ENCODE measurements at regions not wholly inside any gene's neighbourhood (a gene's known extent, or its start where the extent isn't known, plus 50 kb on each side); places are given as distances from the start of the nearest gene placed in this dataset.

GRCh38 chr12:67833602-67834001, 155.6 kb upstream of the IFNG-AS1 start:
- intact Hi-C loops (cut with micrococcal nuclease) = no loop called here

DNA sequence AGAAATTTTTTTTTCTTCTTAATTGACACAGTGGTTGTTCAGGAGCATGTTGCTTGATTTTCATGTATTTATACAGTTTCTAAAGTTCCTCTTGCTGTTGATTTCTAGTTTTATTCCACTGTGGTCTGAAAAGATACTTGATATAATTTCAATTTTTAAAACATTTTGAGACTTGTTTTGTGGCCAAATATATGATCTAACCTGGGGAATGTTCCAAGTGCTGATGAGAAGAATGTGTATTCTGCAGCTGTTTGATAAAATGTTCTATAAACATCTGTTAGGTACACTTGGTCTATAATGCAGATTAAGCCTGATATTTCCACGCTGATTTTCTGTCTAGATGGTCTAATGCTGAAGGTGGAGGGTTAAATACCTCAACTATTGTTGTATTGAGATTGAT, 151.4 kb upstream of the IFNG-AS1 start:
- intact Hi-C loops (cut with micrococcal nuclease) = no loop called here

GRCh38 chr12:67842124-67842523, 147.1 kb upstream of the IFNG-AS1 start:
- intact Hi-C loops (cut with micrococcal nuclease) = no loop called here

DNA sequence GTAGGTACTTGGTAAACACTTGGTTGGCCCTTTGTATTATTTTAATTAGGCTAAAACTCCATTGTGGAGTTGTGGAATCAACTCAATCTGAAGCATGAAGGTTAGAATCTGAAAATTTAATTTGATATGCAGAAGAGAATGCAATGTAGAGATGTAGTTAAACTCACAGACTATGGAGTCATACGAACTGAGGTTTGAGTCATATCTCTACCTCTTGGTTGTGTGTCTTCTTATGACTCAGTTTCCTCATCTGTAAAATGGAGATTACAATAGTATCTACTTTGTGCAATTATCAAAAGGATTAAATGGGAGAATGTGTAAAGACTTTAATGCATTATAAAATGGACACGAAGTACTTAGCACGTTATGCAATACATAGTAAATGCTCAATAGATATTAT, 146.0 kb upstream of the IFNG-AS1 start:
- intact Hi-C loops (cut with micrococcal nuclease) = no loop called here

- intact Hi-C loops (cut with micrococcal nuclease) = no loop called here
These were observed 136.5 kb upstream of the IFNG-AS1 start for GRCh38 chr12:67852701-67853100.

DNA sequence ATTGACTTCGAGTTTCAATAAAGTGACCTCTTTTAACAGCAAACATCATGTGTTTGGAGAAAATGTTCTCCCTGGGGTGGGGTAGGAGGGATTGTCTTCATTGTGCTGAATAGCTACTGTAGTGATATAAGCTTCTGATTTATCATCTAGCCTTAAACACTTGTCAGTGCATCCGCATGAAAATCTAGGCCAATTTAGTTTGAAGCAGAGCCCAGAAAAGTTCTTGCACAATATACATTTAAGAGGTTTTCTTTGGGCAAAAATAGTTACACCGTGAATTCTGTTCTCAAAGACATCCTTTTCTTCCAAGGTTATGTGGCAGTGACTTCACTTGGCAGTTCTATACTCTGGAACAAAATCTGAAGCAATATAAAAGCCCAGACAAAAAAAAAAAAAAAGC, 136.0 kb upstream of the IFNG-AS1 start:
- intact Hi-C loops (cut with micrococcal nuclease) = no loop called here

- intact Hi-C loops (cut with micrococcal nuclease) = no loop called here
These were observed 134.9 kb upstream of the IFNG-AS1 start for GRCh38 chr12:67854351-67854750.

DNA sequence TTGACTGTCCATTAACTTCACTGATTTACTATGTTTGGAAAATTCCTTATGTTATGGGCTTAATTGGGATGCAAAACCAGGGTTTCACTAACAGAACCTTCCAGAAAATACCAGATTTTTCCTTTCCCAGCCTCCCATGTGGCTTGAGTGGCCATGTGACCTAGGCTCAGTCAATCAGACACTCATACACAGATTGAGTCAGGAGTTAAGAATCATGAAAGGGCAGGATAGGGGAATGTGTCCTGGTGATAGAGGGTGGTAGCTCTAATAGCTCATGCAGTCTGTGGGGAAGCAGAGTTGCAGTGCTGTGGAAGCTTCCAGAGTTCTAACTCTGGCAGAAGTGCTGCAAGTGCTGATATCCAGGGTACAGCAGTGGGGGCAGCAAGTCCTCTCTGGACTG, 134.1 kb upstream of the IFNG-AS1 start:
- intact Hi-C loops (cut with micrococcal nuclease) = no loop called here

DNA sequence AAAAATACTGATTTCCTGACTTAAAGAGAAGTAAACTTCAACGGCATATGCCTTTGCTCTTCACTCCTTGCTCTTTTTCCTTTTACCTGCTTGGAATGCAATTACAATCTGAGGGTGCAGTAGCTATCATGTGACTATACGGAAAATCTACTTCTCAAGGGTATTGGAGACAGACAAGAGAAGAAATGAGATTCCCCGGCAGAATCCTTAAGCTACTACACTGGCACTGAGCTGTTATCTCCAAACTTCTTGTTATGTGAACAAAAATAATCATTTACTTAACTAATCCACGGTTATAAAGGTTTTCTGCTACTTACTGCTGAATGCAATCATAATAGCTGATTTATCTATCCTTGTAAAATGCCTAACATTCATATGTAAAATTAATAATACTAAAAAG, 118.0 kb upstream of the IFNG-AS1 start:
- intact Hi-C loops (cut with micrococcal nuclease) = no loop called here

DNA sequence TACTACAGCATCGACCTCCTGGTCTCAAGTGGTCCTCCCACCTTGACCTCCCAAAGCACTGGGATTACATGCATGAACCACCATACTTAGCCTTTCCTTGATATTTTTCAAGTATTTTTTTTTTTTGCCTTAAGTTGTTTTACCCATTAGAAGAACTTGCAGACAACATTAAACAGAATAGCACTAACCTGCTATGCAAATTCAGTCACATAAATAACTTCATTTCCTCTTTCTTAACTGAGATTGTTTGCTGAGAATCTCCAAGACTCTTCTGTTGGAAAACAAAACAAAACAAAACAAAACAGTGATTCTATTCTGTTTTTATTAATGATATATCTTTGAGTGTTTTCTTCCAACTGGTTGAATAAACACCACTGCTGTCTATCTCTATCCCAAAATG, 115.9 kb upstream of the IFNG-AS1 start:
- intact Hi-C loops (cut with micrococcal nuclease) = no loop called here

DNA sequence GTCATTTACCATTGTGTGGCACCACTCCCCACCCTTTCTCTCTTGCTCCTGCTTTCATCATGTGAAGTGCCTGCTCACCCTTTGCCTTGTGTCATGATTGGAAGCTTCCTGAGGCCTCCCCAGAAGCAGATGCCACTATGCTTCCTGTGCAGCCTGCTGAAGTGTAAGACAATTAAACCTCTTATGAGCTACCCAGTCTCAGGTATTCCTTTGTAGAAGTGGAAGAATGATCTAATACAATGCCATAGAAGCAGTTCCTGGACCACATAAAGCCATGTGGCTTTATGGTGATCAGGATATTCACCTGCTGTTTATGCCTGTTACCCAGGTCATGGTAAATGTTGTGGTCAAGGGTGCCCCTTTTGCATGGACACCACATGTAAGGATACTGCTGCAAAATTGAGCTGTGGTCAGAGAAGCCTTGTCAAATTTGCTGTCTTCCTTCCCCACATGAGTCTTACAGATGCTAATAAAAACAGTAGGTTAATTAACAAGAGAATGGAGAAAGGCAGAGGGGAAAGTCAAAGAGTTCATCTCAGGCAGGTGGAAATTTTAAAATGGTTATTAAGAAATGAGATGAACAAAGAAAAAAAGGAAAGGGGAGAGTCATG, 112.8 kb upstream of the IFNG-AS1 start:
- intact Hi-C loops (cut with micrococcal nuclease) = no loop called here

GRCh38 chr12:67877727-67878126, 111.5 kb upstream of the IFNG-AS1 start:
- intact Hi-C loops (cut with micrococcal nuclease) = no loop called here

DNA sequence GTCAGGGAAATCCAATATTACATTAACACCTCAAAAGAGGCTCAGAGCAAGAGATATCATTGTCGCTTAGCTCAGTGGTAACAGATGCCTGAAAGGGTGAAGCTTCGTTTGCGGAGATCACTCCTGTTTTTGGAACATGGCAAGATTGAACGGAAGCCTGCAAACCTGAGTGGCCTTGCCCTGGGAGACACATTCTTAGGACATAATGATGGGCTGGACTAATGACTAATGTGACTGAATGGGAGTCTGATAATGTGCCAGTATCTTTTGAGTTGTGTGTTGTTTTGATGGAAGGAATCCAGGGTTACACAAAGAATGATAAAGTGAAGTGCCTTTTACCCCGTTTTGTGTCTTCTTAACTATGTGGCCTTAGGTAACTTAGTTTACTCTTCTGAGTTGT, 109.3 kb upstream of the IFNG-AS1 start:
- intact Hi-C loops (cut with micrococcal nuclease) = no loop called here

DNA sequence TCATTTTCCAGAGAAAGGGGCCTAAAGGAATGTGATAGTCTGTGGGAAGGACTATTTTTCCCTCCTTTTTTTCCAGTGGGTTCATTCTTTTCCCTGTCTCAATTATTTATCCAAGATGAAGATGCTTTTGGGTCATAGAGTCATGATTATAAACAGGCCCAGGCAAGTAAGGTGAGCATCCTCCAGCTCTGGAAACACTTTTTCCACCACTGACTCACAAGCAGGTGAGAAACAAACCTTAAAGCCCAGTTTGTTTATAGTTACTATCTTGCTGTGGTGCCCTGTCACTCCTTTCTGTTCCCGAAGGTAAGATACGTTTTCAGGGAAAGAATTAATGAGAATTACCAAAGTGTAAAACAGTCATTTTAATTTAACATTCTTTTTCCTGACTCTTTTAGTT, 107.7 kb upstream of the IFNG-AS1 start:
- intact Hi-C loops (cut with micrococcal nuclease) = no loop called here

- intact Hi-C loops (cut with micrococcal nuclease) = no loop called here
These were observed 104.7 kb upstream of the IFNG-AS1 start for GRCh38 chr12:67884596-67884995.

GRCh38 chr12:67885375-67886169, 103.7 kb upstream of the IFNG-AS1 start:
- intact Hi-C loops (cut with micrococcal nuclease) = no loop called here

DNA sequence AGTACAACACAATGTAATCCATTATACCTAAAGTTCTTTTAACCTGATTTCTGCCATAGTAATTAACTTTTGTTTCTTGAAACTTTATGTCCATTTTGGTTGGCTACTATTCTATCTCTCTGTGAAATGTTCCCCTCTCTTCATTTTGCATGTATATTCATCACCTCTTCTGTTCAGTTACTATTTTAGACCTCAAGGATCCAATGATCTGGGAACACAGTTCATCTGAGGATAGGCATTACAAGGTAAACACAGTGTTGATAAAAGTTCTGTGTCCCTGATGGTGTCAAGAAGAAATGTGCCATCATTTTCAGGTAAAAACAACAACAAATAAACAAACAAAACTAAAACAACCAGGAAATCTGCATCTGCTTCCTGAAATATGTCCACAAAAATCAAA, 102.2 kb upstream of the IFNG-AS1 start:
- intact Hi-C loops (cut with micrococcal nuclease) = no loop called here

GRCh38 chr12:67889931-67890330, 99.3 kb upstream of the IFNG-AS1 start:
- intact Hi-C loops (cut with micrococcal nuclease) = no loop called here

DNA sequence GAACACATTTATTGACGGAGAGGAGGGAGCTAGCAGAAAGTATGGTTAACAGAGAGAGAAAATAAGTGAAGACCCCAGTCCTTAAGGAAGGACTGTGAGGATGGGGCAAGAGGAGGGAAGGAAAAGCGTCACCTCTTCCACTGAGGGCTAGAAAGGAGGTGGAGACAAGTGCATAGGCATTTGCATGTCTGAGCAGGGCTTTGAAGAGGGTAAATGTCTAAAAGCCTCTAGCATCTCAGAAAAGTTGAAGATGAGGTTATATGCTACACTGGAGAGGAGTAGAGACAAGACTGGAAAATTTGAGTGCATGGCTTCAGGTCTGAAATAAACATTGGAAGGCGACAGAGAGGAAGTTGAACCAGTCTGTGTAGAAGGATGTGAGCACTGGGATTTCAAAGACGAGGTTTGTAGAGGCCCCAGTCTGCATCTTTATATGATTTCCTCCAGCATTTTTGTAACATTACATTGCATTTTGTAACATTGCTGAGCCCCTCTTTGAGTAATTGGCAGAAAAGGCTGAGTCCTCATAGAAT, 98.5 kb upstream of the IFNG-AS1 start:
- intact Hi-C loops (cut with micrococcal nuclease) = no loop called here

DNA sequence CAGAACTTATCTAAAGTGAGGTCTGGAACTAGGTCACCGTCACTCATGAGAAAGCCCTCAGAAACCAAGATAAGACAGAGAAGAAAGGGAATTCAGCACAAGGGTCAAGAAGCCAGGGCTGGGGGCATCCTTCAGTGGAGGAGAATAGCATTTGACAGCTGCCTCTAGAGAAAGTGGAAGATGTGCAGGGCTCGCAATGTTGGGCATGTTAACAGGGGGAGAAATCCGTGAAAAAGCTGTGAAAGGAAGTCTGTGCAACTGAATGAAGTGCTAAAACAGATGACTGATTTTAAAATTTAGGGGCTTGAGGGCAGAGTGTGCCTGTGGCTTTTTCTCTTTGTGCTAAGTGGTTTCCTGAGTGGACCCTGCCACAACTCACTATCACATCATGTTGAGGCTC, 97.7 kb upstream of the IFNG-AS1 start:
- intact Hi-C loops (cut with micrococcal nuclease) = no loop called here

GRCh38 chr12:67892259-67893021, 96.8 kb upstream of the IFNG-AS1 start:
- intact Hi-C loops (cut with micrococcal nuclease) = no loop called here

DNA sequence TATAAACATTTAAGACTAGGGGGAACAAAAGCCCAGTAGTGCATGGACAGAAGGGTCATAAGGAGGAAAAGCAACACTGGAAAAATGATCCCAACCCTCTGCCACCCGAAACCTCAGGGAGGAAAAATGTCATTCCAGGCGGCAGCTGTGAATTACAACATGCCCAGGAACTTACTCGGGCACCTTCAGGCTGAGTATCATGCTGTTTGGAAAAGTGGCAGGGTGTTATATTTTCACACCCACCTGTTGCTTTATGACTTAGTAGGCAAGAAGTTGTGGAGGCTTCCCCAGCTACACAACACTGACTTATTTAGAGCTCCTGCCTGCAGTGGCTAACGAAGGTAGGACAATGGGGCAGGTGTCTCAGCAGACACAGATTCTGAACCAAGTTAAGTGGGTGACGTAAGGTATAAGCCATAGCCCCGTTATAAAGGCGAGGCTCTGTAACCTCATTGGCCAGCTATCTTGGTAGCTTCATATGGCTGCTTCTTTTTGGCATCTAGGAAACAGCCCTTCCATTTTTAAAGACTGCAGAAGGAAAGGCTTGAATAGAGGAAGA, 96.1 kb upstream of the IFNG-AS1 start:
- intact Hi-C loops (cut with micrococcal nuclease) = no loop called here

All from T-helper 1 cell treated with Interleukin-12 subunit alpha and Interleukin-12 subunit beta and Interleukin-4 antibody, amounts not matched to agents 30 ng/mL and 1 ng/mL, for 36 hours (primary cell).